Endothelial cell of umbilical vein (primary cell): ENCODE measurements at regions not wholly inside any gene's neighbourhood (a gene's known extent, or its start where the extent isn't known, plus 50 kb on each side); places are given as distances from the start of the nearest gene placed in this dataset.

Experiments used
- BruUV-seq: library from RNA; stranded (reverse); fragments of 400-500 nt; replicated peaks from 2 replicates; lab custom pipeline; 2021; lab: Mats Ljungman, UMichigan
- CTCF ChIA-PET: fragments of 300-600, 350-600 bp; sonication (Branson Sonifier 250); formaldehyde crosslinking; loops from one replicate; lab custom pipeline; 2021; ENCODE audit warnings: antibody characterized with exemption, inconsistent platforms; lab: Charles Lee
- POLR2A ChIA-PET: fragments of 300-600, 350-600 bp; sonication (Branson Sonifier 250); formaldehyde crosslinking; loops from one replicate; lab custom pipeline; 2021; ENCODE audit warnings: antibody characterized with exemption, inconsistent platforms; lab: Charles Lee
- DNase-seq: peaks from one replicate; pipeline ENCODE4 v3.0.0-alpha.2; 2011; ENCODE audit warnings: low read depth, low spot score
- FAIRE-seq: peaks from 2 replicates; lab custom pipeline; 2011; peaks lifted over from hg19 to GRCh38; lab: Jason Lieb, UNC
- H2AFZ ChIP-seq: 2 replicates; pipeline ENCODE4 v1.6.0; 2012; ENCODE audit warnings: low read depth, low read length, control low read depth, inconsistent platforms
- H3K27ac ChIP-seq: 2 replicates; pipeline ENCODE4 v1.5.1; 2011; ENCODE audit warnings: low read depth, mild to moderate bottlenecking, control low read depth, low read length, moderate library complexity; ENCODE audit not compliant: insufficient read depth
- H3K27me3 ChIP-seq, 2 experiments: 2 replicates each; pipeline versions ENCODE4 v1.6.0 to v1.6.1; 2011; ENCODE audit warnings: low read length in 2 of 2, mixed read lengths in 1 of 2; ENCODE audit not compliant: control insufficient read depth in 2 of 2, insufficient read depth in 2 of 2
- H3K36me3 ChIP-seq, 2 experiments: 2 replicates in 1 of 2; 3 replicates in 1 of 2; pipeline ENCODE4 v1.5.1; 2011; ENCODE audit warnings: low read length in 2 of 2, mild to moderate bottlenecking in 1 of 2, moderate library complexity in 1 of 2; ENCODE audit not compliant: control insufficient read depth in 2 of 2, insufficient read depth in 2 of 2; ENCODE audit errors: extremely low read depth in 1 of 2
- H3K4me1 ChIP-seq: 3 replicates; pipeline ENCODE4 v1.5.1; 2011; ENCODE audit warnings: mild to moderate bottlenecking, low read length; ENCODE audit not compliant: control insufficient read depth, insufficient read depth; ENCODE audit errors: extremely low read depth
- H3K4me2 ChIP-seq: 2 replicates; pipeline ENCODE4 v1.6.1; 2011; ENCODE audit warnings: low read length, control low read depth, mixed read lengths; ENCODE audit not compliant: insufficient read depth
- H3K4me3 ChIP-seq, 3 experiments: fragments of 200-600 bp in 1 of 3; sonication (generic), shearing (Covaris generic) in 1 of 3; replicated peaks in 1 of 3; 2 replicates each; pipeline ENCODE4 v1.5.1; 2011 to 2016; ENCODE audit warnings: control low read depth in 3 of 3, low read length in 3 of 3, mild to moderate bottlenecking in 2 of 3, inconsistent platforms in 1 of 3, low read depth in 1 of 3, moderate library complexity in 1 of 3; ENCODE audit not compliant: insufficient read depth in 1 of 3
- H3K79me2 ChIP-seq: 2 replicates; pipeline ENCODE4 v1.6.0; 2012; ENCODE audit warnings: low read length, inconsistent platforms; ENCODE audit not compliant: control insufficient read depth, insufficient read depth
- H3K9ac ChIP-seq: replicated peaks from 2 replicates; pipeline ENCODE3; 2011; ENCODE audit warnings: low read length, control low read depth; ENCODE audit not compliant: insufficient read depth; ENCODE audit errors: extremely low read depth
- H3K9me1 ChIP-seq: replicated peaks from 3 replicates; pipeline ENCODE4 v1.6.0; 2011; ENCODE audit warnings: mild to moderate bottlenecking, low read length; ENCODE audit not compliant: control insufficient read depth, insufficient read depth; ENCODE audit errors: extremely low read depth
- H3K9me3 ChIP-seq: replicated peaks from 2 replicates; pipeline ENCODE4 v1.5.1; 2012; ENCODE audit warnings: low read length, inconsistent platforms; ENCODE audit not compliant: control insufficient read depth, insufficient read depth
- H4K20me1 ChIP-seq: replicated peaks from 2 replicates; pipeline ENCODE3; 2011; ENCODE audit warnings: mild to moderate bottlenecking, low read length; ENCODE audit not compliant: control insufficient read depth, insufficient read depth; ENCODE audit errors: extremely low read depth
- EZH2 ChIP-seq: IDR thresholded peaks from 2 replicates; pipeline ENCODE4 v1.6.1; 2012; ENCODE audit warnings: borderline replicate concordance, low read depth, mild to moderate bottlenecking, moderate library complexity, low read length, inconsistent platforms; ENCODE audit not compliant: severe bottlenecking
- FOS ChIP-seq: IDR thresholded peaks from 2 replicates; pipeline ENCODE4 v1.6.1; 2011; ENCODE audit warnings: mild to moderate bottlenecking, low read length, moderate library complexity, borderline replicate concordance; ENCODE audit not compliant: insufficient read depth
- GATA2 ChIP-seq: IDR thresholded peaks from 2 replicates; pipeline ENCODE4 v1.7.0; 2011; ENCODE audit warnings: low read depth, mild to moderate bottlenecking, moderate library complexity, mixed read lengths, low read length; ENCODE audit not compliant: insufficient read length, insufficient read depth
- JUN ChIP-seq: IDR thresholded peaks from 2 replicates; pipeline ENCODE4 v1.6.1; 2011; ENCODE audit warnings: borderline replicate concordance, low read depth; ENCODE audit not compliant: insufficient read length, insufficient read depth
- MAX ChIP-seq: IDR thresholded peaks from 2 replicates; pipeline ENCODE4 v1.6.1; 2011; ENCODE audit not compliant: insufficient read depth, insufficient read length
- MYC ChIP-seq: IDR thresholded peaks from one replicate; pipeline ENCODE4 v1.6.1; 2011; ENCODE audit warnings: mild to moderate bottlenecking, low read depth, low read length
- POLR2A ChIP-seq: IDR thresholded peaks from 2 replicates; pipeline ENCODE4 v1.6.1; 2012; ENCODE audit warnings: low read depth, mild to moderate bottlenecking, control low read depth, low read length
- POLR2AphosphoS5 ChIP-seq: IDR thresholded peaks from 2 replicates; pipeline ENCODE4 v1.6.1; 2012; ENCODE audit warnings: low read depth, mild to moderate bottlenecking, control low read depth, low read length, moderate library complexity; ENCODE audit not compliant: insufficient read depth
- dilution Hi-C: fragments of 300-500 bp; cut with MboI; formaldehyde crosslinking; loops from one replicate; pipeline ENCODE4 v1.15.0; 2019; ENCODE audit warnings: low sequenced_read_pairs; ENCODE audit not compliant: extremely low pct_ligation_motif_present
- intact Hi-C: fragments of 100-400 bp; cut with micrococcal nuclease; formaldehyde crosslinking; loops from one replicate; pipeline ENCODE4 v1.10.0; 2022
- TF ChIP-seq, protein P1 (sequence below), 2 donors: IDR thresholded peaks; 1 replicate in 1 of 2; 2 replicates in 1 of 2; pipeline ENCODE4 v1.5.1; 2011; ENCODE audit warnings: low read length in 2 of 2, mild to moderate bottlenecking in 2 of 2, moderate library complexity in 2 of 2, control low read depth in 1 of 2, inconsistent platforms in 1 of 2, low read depth in 1 of 2; ENCODE audit not compliant: insufficient read depth in 1 of 2; ENCODE audit errors: extremely low read depth in 1 of 2

GRCh38 chr4:128501239-128501638 is 213.6 kb upstream of the PGRMC2 start:
- Histone ChIP-seq H3K79me2 (no peaks in the 10 kb centered on the region), H3K9me1 (no peaks in the 10 kb centered on the region), H3K4me1 (peaks cover 22% of the 10 kb centered on the region), H3K4me2 (no peak overlapping the region), H3K27me3 (no peaks in the 10 kb centered on the region), H3K9ac (no peak overlapping the region), H3K36me3 (no peaks in the 10 kb centered on the region), H2AFZ (no peak overlapping the region), H4K20me1 (no peaks in the 10 kb centered on the region), H3K27ac (no peak overlapping the region), H3K4me3 (no peak overlapping the region), H3K9me3 (no peaks in the 10 kb centered on the region)
- ChIA-PET CTCF (interaction anchor here (1.1 to 4.4 kb wide), 2 partner anchors 16 to 47 kb away, joined by 3 to 27 read pairs; no protein-coding TSS in a partner anchor), POLR2A (interaction anchor here (1.4 kb wide), 1 partner anchor 52 kb away, joined by 3 read pairs; no protein-coding TSS in a partner anchor)
- TF ChIP-seq MYC (no peak), GATA2 (no peak), JUN (no peak), POLR2AphosphoS5 (no peak), MAX (no peak), EZH2 (no peak), FOS (no peak), POLR2A (no peak)
- TF ChIP-seq, protein P1, sequence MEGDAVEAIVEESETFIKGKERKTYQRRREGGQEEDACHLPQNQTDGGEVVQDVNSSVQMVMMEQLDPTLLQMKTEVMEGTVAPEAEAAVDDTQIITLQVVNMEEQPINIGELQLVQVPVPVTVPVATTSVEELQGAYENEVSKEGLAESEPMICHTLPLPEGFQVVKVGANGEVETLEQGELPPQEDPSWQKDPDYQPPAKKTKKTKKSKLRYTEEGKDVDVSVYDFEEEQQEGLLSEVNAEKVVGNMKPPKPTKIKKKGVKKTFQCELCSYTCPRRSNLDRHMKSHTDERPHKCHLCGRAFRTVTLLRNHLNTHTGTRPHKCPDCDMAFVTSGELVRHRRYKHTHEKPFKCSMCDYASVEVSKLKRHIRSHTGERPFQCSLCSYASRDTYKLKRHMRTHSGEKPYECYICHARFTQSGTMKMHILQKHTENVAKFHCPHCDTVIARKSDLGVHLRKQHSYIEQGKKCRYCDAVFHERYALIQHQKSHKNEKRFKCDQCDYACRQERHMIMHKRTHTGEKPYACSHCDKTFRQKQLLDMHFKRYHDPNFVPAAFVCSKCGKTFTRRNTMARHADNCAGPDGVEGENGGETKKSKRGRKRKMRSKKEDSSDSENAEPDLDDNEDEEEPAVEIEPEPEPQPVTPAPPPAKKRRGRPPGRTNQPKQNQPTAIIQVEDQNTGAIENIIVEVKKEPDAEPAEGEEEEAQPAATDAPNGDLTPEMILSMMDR (IDR thresholded peaks at IDR 0.05; ENCODE audit: extremely low read depth in 1 of 2, insufficient read depth in 1 of 2, low read depth in 1 of 2, low read length in 2 of 2), result no peak
- intact Hi-C loops, result loop anchor here (5.0 kb wide), 1 partner anchor 339 kb away; no protein-coding TSS in a partner anchor
- FAIRE-seq (no peak), DNase-seq (no peak)
- dilution Hi-C loops, result no loop called here
- no TSS peak for BruUV-seq
